ENCODE measurements at regions not wholly inside any gene's neighbourhood (a gene's known extent, or its start where the extent isn't known, plus 50 kb on each side); places are given as distances from the start of the nearest gene placed in this dataset.

GRCh38 chr5:144093868-144094267 is 76.6 kb downstream of the YIPF5 start:
- no peak for TF ChIP-seq ZNF274 (IDR thresholded peaks at IDR 0.05; ENCODE audit: low read depth, low read length)
- no peak for TF ChIP-seq YY1 (IDR thresholded peaks at IDR 0.05; ENCODE audit: insufficient read depth, insufficient read length)
